ENCODE measurements at regions not wholly inside any gene's neighbourhood (a gene's known extent, or its start where the extent isn't known, plus 50 kb on each side); places are given as distances from the start of the nearest gene placed in this dataset.

GRCh38 chr19:30310602-30311263 is 61.5 kb upstream of the ZNF536 start:
- ChIA-PET CTCF (no interaction called here), RAD21 (ENCODE audit: unreplicated experiment) (no interaction called here), POLR2A (no interaction called here), SMC1A (ENCODE audit: uncharacterized antibody, unreplicated experiment) (no interaction called here)
- Histone ChIP-seq H3K27me3 (replicated peaks in 1 of 2; ENCODE audit: control insufficient read depth in 2 of 2, insufficient read depth in 2 of 2, low read length in 1 of 2) (no peaks in the 10 kb centered on the region), H3K4me1 (ENCODE audit: control insufficient read depth, insufficient read depth, low read length) (no peaks in the 10 kb centered on the region), H3K79me2 (ENCODE audit: control insufficient read depth, insufficient read depth, low read length) (no peaks in the 10 kb centered on the region), H3K27ac (ENCODE audit: control insufficient read depth, insufficient read depth) (no peak overlapping the region), H4K20me1 (ENCODE audit: control insufficient read depth, insufficient read depth) (no peaks in the 10 kb centered on the region), H3K4me2 (ENCODE audit: control insufficient read depth, insufficient read depth) (no peak overlapping the region), H3K36me3 (ENCODE audit: control insufficient read depth in 2 of 2, insufficient read depth in 2 of 2, low read length in 1 of 2) (no peaks in the 10 kb centered on the region), H3K4me3 (no peak overlapping the region), H2AFZ (ENCODE audit: control insufficient read depth, low read depth, low read length) (no peak overlapping the region), H3K9me3 (replicated peaks; ENCODE audit: control insufficient read depth, insufficient read depth, low read length) (no peaks in the 10 kb centered on the region), H3K9ac (ENCODE audit: control insufficient read depth, insufficient read depth, low read length) (no peak overlapping the region)
- in situ Hi-C loops (cut with MboI), result no loop called here
- intact Hi-C loops (cut with micrococcal nuclease; ENCODE audit: unreplicated experiment), result no loop called here
- FAIRE-seq, result no peak
- DNase-seq (ENCODE audit: low read depth, low spot score), result no peak
- BruUV-seq (replicated peaks), result no TSS peak
- 40% methylated on average over 16 of the region's 16 CpGs for WGBS (ENCODE audit: insufficient coverage, insufficient replicate concordance, low lambda C conversion rate, missing lambda C conversion rate)
- no peak for TF ChIP-seq HDAC6 (IDR thresholded peaks at IDR 0.05; ENCODE audit: unreplicated experiment)
- TF ChIP-seq, protein P1, sequence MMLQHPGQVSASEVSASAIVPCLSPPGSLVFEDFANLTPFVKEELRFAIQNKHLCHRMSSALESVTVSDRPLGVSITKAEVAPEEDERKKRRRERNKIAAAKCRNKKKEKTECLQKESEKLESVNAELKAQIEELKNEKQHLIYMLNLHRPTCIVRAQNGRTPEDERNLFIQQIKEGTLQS (IDR thresholded peaks at IDR 0.05; ENCODE audit: borderline replicate concordance, extremely low read depth, low read depth, low read length), result no peak
- no peak for TF ChIP-seq CUX1 (IDR thresholded peaks at IDR 0.05; ENCODE audit: insufficient replicate concordance, low read depth, low read length)
- no peak for TF ChIP-seq POLR2AphosphoS5 (IDR thresholded peaks at IDR 0.05; ENCODE audit: low read length)
- TF ChIP-seq, protein P2, sequence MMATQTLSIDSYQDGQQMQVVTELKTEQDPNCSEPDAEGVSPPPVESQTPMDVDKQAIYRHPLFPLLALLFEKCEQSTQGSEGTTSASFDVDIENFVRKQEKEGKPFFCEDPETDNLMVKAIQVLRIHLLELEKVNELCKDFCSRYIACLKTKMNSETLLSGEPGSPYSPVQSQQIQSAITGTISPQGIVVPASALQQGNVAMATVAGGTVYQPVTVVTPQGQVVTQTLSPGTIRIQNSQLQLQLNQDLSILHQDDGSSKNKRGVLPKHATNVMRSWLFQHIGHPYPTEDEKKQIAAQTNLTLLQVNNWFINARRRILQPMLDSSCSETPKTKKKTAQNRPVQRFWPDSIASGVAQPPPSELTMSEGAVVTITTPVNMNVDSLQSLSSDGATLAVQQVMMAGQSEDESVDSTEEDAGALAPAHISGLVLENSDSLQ (IDR thresholded peaks at IDR 0.05), result no peak
- TF ChIP-seq, protein P3, sequence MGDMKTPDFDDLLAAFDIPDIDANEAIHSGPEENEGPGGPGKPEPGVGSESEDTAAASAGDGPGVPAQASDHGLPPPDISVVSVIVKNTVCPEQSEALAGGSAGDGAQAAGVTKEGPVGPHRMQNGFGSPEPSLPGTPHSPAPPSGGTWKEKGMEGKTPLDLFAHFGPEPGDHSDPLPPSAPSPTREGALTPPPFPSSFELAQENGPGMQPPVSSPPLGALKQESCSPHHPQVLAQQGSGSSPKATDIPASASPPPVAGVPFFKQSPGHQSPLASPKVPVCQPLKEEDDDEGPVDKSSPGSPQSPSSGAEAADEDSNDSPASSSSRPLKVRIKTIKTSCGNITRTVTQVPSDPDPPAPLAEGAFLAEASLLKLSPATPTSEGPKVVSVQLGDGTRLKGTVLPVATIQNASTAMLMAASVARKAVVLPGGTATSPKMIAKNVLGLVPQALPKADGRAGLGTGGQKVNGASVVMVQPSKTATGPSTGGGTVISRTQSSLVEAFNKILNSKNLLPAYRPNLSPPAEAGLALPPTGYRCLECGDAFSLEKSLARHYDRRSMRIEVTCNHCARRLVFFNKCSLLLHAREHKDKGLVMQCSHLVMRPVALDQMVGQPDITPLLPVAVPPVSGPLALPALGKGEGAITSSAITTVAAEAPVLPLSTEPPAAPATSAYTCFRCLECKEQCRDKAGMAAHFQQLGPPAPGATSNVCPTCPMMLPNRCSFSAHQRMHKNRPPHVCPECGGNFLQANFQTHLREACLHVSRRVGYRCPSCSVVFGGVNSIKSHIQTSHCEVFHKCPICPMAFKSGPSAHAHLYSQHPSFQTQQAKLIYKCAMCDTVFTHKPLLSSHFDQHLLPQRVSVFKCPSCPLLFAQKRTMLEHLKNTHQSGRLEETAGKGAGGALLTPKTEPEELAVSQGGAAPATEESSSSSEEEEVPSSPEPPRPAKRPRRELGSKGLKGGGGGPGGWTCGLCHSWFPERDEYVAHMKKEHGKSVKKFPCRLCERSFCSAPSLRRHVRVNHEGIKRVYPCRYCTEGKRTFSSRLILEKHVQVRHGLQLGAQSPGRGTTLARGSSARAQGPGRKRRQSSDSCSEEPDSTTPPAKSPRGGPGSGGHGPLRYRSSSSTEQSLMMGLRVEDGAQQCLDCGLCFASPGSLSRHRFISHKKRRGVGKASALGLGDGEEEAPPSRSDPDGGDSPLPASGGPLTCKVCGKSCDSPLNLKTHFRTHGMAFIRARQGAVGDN (IDR thresholded peaks at IDR 0.05), result no peak
- no peak for TF ChIP-seq BMI1 (IDR thresholded peaks at IDR 0.05; ENCODE audit: borderline replicate concordance)
- TF ChIP-seq ESRRA (IDR thresholded peaks at IDR 0.05; ENCODE audit: low read length), result no peak
- TF ChIP-seq CBX5 (IDR thresholded peaks at IDR 0.05; ENCODE audit: low read depth), result no peak
- TF ChIP-seq, protein P4, sequence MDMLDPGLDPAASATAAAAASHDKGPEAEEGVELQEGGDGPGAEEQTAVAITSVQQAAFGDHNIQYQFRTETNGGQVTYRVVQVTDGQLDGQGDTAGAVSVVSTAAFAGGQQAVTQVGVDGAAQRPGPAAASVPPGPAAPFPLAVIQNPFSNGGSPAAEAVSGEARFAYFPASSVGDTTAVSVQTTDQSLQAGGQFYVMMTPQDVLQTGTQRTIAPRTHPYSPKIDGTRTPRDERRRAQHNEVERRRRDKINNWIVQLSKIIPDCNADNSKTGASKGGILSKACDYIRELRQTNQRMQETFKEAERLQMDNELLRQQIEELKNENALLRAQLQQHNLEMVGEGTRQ (IDR thresholded peaks at IDR 0.05; ENCODE audit: borderline replicate concordance, low read depth, low read length), result no peak
- no peak for ATAC-seq
